ENCODE measurements at regions not wholly inside any gene's neighbourhood (a gene's known extent, or its start where the extent isn't known, plus 50 kb on each side); places are given as distances from the start of the nearest gene placed in this dataset.

DNA sequence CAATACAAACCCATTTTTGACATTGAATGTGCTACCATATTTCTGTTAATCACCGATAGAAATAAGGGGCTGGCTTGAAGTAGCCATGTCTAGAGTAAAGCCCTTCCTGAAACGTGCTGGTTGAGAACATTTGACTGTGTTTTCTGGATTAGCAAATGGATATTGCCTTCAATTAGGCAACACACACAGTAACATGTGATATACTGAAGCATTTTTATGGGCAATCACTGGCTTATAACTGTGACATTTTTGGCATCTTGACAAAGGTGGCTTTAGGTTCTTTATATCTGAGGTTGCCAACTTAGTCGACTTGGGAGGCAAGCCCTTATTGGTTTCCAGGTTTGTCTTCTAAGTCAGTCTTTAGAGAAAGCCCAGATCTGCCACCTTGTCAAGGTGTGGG, 292.9 kb downstream of the BTBD3 start:
- H3K4me1 ChIP-seq (ENCODE audit: insufficient read depth): no peaks in the 10 kb centered on the region

DNA sequence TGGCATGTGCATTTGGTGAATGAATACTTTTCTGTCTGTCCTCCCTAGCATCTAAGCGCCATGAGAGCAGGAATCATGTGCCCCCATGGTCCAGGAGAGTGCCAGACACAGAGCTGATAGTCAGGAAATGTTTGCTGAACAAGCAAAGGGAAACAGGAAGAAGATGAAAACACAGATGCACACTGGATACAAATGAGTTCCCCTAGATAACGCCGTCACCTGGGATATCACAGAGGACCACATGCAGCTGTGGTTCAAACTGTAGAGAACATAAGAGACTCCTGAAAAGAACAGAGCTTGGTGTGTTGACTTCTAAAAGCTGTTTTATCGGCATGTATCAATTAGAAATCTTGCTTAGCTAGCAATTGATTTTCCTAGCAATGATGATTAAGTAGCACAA, 293.7 kb downstream of the BTBD3 start:
- TF ChIP-seq EZH2 (IDR thresholded peaks at IDR 0.05; ENCODE audit: borderline replicate concordance) (no peak), EZH2phosphoT487 (IDR thresholded peaks at IDR 0.05; ENCODE audit: low read depth, severe bottlenecking, unreplicated experiment) (no peak)
- TF ChIP-seq, protein P1, sequence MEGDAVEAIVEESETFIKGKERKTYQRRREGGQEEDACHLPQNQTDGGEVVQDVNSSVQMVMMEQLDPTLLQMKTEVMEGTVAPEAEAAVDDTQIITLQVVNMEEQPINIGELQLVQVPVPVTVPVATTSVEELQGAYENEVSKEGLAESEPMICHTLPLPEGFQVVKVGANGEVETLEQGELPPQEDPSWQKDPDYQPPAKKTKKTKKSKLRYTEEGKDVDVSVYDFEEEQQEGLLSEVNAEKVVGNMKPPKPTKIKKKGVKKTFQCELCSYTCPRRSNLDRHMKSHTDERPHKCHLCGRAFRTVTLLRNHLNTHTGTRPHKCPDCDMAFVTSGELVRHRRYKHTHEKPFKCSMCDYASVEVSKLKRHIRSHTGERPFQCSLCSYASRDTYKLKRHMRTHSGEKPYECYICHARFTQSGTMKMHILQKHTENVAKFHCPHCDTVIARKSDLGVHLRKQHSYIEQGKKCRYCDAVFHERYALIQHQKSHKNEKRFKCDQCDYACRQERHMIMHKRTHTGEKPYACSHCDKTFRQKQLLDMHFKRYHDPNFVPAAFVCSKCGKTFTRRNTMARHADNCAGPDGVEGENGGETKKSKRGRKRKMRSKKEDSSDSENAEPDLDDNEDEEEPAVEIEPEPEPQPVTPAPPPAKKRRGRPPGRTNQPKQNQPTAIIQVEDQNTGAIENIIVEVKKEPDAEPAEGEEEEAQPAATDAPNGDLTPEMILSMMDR (IDR thresholded peaks at IDR 0.05; ENCODE audit: poor library complexity): no peak
- H4K20me1 ChIP-seq (ENCODE audit: insufficient read depth, poor library complexity, severe bottlenecking): no peaks in the 10 kb centered on the region
- no peaks in the 10 kb centered on the region for H3K27me3 ChIP-seq
- no peak overlapping the region for H3K27ac ChIP-seq
- no peak overlapping the region for H3K4me2 ChIP-seq
- no peaks in the 10 kb centered on the region for H3K9me2 ChIP-seq (replicated peaks; ENCODE audit: insufficient read depth)
- no peaks in the 10 kb centered on the region for H3K9me3 ChIP-seq (ENCODE audit: low read depth)
- no peaks in the 10 kb centered on the region for H3K4me1 ChIP-seq (ENCODE audit: insufficient read depth)
- DNase-seq (ENCODE audit: low spot score): no peak
- H3K4me3 ChIP-seq: no peak overlapping the region
- no peak overlapping the region for H2AFZ ChIP-seq
- H3K36me3 ChIP-seq (replicated peaks; ENCODE audit: insufficient read depth, low read depth): no peaks in the 10 kb centered on the region
- H3K79me2 ChIP-seq: no peaks in the 10 kb centered on the region
- 92% methylated on average over 4 of the region's 4 CpGs for WGBS (ENCODE audit: low lambda C conversion rate, missing lambda C conversion rate)

More for the DNA sequence above, 292.9 kb downstream of the BTBD3 start:
- Histone ChIP-seq H3K27me3 (no peaks in the 10 kb centered on the region), H3K4me2 (no peak overlapping the region), H3K9me2 (replicated peaks; ENCODE audit: insufficient read depth) (no peaks in the 10 kb centered on the region), H3K27ac (no peak overlapping the region), H3K9me3 (ENCODE audit: low read depth) (no peaks in the 10 kb centered on the region), H3K4me3 (no peak overlapping the region), H3K79me2 (no peaks in the 10 kb centered on the region), H3K36me3 (replicated peaks; ENCODE audit: insufficient read depth, low read depth) (no peaks in the 10 kb centered on the region), H2AFZ (no peak overlapping the region), H4K20me1 (ENCODE audit: insufficient read depth, poor library complexity, severe bottlenecking) (no peaks in the 10 kb centered on the region)
- TF ChIP-seq EZH2phosphoT487 (IDR thresholded peaks at IDR 0.05; ENCODE audit: low read depth, severe bottlenecking, unreplicated experiment): no peak
- TF ChIP-seq, protein P1 (IDR thresholded peaks at IDR 0.05; ENCODE audit: poor library complexity): no peak
- TF ChIP-seq EZH2 (IDR thresholded peaks at IDR 0.05; ENCODE audit: borderline replicate concordance): no peak
- DNase-seq (ENCODE audit: low spot score): no peak
- 83% methylated on average over 3 of the region's 3 CpGs for WGBS (ENCODE audit: low lambda C conversion rate, missing lambda C conversion rate)

DNA sequence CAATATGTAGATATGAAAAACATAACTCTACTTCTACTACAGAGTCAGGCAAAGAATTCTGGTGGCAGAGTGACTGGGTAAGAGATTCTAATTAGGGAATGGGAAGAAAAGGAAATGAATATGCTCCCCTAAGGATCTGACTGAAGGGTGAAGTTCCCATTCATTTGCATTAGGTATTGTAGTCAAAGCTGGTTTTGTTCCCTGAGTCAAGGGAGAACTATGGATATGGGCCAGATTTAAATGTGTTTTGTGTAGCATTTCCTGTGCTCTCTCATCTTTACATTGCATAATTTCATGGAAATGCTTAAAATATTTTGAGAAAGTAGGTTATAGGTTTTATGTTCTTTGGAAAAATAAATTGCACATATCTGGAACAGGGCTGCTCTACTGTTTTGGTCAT, 299.7 kb downstream of the BTBD3 start:
- H3K9me2 ChIP-seq (replicated peaks; ENCODE audit: insufficient read depth): no peaks in the 10 kb centered on the region
- TF ChIP-seq, protein P1 (IDR thresholded peaks at IDR 0.05; ENCODE audit: poor library complexity): no peak
- TF ChIP-seq EZH2 (IDR thresholded peaks at IDR 0.05; ENCODE audit: borderline replicate concordance) (no peak), EZH2phosphoT487 (IDR thresholded peaks at IDR 0.05; ENCODE audit: low read depth, severe bottlenecking, unreplicated experiment) (no peak)

DNA sequence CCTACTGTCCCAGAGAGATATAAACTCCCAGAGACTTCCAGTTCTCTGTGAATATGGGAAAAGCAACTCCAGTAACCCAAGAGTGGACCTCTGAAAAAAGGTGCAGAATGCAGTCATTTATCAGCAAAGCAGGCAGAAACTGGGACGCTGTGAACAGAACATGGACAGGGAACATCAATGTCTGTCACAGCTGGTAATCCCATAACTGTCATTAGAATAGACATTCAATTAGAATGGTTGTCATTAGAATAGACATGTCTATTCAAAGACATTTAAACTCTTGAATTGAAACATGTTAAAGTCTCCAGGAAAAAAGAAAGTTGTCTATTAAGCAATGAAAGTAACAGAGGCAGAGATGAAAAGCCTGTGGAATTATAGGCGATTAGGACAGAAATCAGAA, 302.1 kb downstream of the BTBD3 start:
- no peaks in the 10 kb centered on the region for H3K79me2 ChIP-seq
- H3K27ac ChIP-seq: no peak overlapping the region
- no peaks in the 10 kb centered on the region for H3K9me3 ChIP-seq (ENCODE audit: low read depth)
- TF ChIP-seq, protein P1 (IDR thresholded peaks at IDR 0.05; ENCODE audit: poor library complexity): no peak
- TF ChIP-seq EZH2 (IDR thresholded peaks at IDR 0.05; ENCODE audit: borderline replicate concordance): no peak
- no peak for TF ChIP-seq EZH2phosphoT487 (IDR thresholded peaks at IDR 0.05; ENCODE audit: low read depth, severe bottlenecking, unreplicated experiment)
- H3K4me3 ChIP-seq: no peak overlapping the region
- H3K4me1 ChIP-seq (ENCODE audit: insufficient read depth): peaks cover 6% of the 10 kb centered on the region
- H3K27me3 ChIP-seq: no peaks in the 10 kb centered on the region
- H3K36me3 ChIP-seq (replicated peaks; ENCODE audit: insufficient read depth, low read depth): no peaks in the 10 kb centered on the region
- DNase-seq (ENCODE audit: low spot score): no peak
- no peaks in the 10 kb centered on the region for H4K20me1 ChIP-seq (ENCODE audit: insufficient read depth, poor library complexity, severe bottlenecking)
- H3K4me2 ChIP-seq: no peak overlapping the region
- H3K9me2 ChIP-seq (replicated peaks; ENCODE audit: insufficient read depth): no peaks in the 10 kb centered on the region
- no peak overlapping the region for H2AFZ ChIP-seq
- 95% methylated on average over 2 of the region's 2 CpGs for WGBS (ENCODE audit: low lambda C conversion rate, missing lambda C conversion rate)

More for the DNA sequence above, 299.7 kb downstream of the BTBD3 start:
- no peaks in the 10 kb centered on the region for H4K20me1 ChIP-seq (ENCODE audit: insufficient read depth, poor library complexity, severe bottlenecking)
- no peak overlapping the region for H2AFZ ChIP-seq
- no peaks in the 10 kb centered on the region for H3K9me3 ChIP-seq (ENCODE audit: low read depth)
- H3K79me2 ChIP-seq: no peaks in the 10 kb centered on the region
- H3K4me1 ChIP-seq (ENCODE audit: insufficient read depth): no peaks in the 10 kb centered on the region
- H3K27me3 ChIP-seq: no peaks in the 10 kb centered on the region
- H3K4me2 ChIP-seq: no peak overlapping the region
- no peaks in the 10 kb centered on the region for H3K36me3 ChIP-seq (replicated peaks; ENCODE audit: insufficient read depth, low read depth)
- DNase-seq (ENCODE audit: low spot score): no peak
- no peak overlapping the region for H3K27ac ChIP-seq
- H3K4me3 ChIP-seq: no peak overlapping the region

All from hepatocyte (in vitro differentiated cells).